HT-29 (cell line): ENCODE measurements at regions not wholly inside any gene's neighbourhood (a gene's known extent, or its start where the extent isn't known, plus 50 kb on each side); places are given as distances from the start of the nearest gene placed in this dataset.
"Not testable (repeated sequence)": the region's sequence is repeated elsewhere in the genome, so short reads cannot be mapped to it uniquely, and the experiment has no call there.

Experiments
- DNase-seq: peaks from one replicate; pipeline ENCODE4 v3.0.0-alpha.2; 2015; ENCODE audit warnings: low spot score

GRCh38 chr16:85220964-85221731, 108.9 kb upstream of the CIBAR2 start:
- DNase-seq: no peak

- no peak for DNase-seq
Observed at GRCh38 chr16:85221771-85222154, 109.5 kb upstream of the CIBAR2 start.

- DNase-seq: no peak
Observed at GRCh38 chr16:85222155-85222863, 110.0 kb upstream of the CIBAR2 start.

- DNase-seq: no peak
Observed at GRCh38 chr16:85225257-85225656, 113.0 kb upstream of the CIBAR2 start.

- DNase-seq: no peak
Observed at GRCh38 chr16:85225721-85226120, 113.4 kb upstream of the CIBAR2 start.

- DNase-seq: no peak
Observed at GRCh38 chr16:85227084-85227945, 115.0 kb upstream of the CIBAR2 start.

GRCh38 chr16:85227946-85228862, 115.9 kb upstream of the CIBAR2 start:
- DNase-seq: no peak

- no peak for DNase-seq
Observed at GRCh38 chr16:85228970-85229430, 116.7 kb upstream of the CIBAR2 start.

GRCh38 chr16:85229869-85230462, 117.7 kb upstream of the CIBAR2 start:
- DNase-seq: no peak

GRCh38 chr16:85230764-85231383, 118.6 kb upstream of the CIBAR2 start:
- not testable (repeated sequence) for DNase-seq

GRCh38 chr16:85231959-85232358, 119.7 kb upstream of the CIBAR2 start:
- DNase-seq: no peak

- DNase-seq: no peak
Observed at GRCh38 chr16:85232369-85233142, 120.3 kb upstream of the CIBAR2 start.

GRCh38 chr16:85233516-85233915, 121.2 kb upstream of the CIBAR2 start:
- no peak for DNase-seq

- peak; percentile 30 for DNase-seq
Observed at GRCh38 chr16:85234310-85235204, 122.3 kb upstream of the CIBAR2 start.

GRCh38 chr16:85235991-85236817, 123.9 kb upstream of the CIBAR2 start:
- no peak for DNase-seq

GRCh38 chr16:85236818-85237150, 124.5 kb upstream of the CIBAR2 start:
- no peak for DNase-seq

- DNase-seq: no peak
Observed at GRCh38 chr16:85237817-85238216, 125.5 kb upstream of the CIBAR2 start.
